HG03097 (cell line): ENCODE measurements at regions not wholly inside any gene's neighbourhood (a gene's known extent, or its start where the extent isn't known, plus 50 kb on each side); places are given as distances from the start of the nearest gene placed in this dataset.

ENCODE experiments used
- ATAC-seq: cut with Tn5 transposase; IDR thresholded peaks from one replicate; pipeline ENCODE4 v1.9.1; 2021; ENCODE audit not compliant: unreplicated experiment, low FRiP score

DNA sequence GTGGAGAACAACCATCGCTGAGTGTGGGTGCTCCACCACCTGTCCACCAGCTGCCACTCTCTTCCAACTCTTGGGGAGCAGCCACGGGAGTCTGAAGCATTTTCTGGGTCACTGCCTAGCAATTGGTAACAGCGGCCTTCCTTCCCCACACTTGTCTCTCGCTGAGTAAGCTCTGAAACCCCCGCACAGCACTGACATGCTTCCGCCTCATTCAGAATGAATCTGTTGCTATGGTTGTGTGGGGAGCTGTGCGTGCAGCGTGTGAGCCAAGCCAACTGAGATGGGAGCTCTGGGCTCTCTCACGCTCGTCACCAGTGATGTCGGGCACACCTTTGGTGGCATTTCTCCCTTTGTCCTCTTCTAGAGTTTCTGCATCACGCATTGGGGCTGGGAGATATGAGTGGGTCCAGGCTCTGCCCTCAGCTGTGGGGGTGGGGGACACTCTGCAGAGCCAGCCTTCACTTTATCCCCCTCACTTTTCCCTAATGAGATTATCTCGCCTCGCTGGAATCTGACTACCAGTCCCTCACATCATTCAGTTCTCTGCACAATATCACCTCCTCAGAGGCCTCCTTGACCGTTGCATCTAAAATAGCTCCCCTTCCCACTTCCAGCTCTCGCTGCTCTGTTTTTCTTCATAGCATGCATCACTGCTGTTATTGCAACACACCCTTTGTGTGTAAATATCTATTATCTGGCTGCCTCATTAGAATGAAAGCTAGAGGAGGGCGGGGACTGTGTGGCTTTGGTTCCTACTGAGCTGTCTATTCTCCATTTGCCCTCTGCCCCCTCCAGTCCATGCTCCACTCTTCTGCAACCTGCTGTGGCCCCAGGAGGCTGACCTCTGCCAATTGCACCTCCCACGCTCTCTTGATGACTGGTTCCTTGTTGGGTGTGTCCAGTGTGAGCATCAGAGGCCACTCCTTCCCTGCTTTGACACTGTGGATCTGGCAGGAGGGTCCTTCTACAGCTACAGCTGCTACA lies 569.9 kb upstream of the CADM1 start:
- ATAC-seq, result no peak

DNA sequence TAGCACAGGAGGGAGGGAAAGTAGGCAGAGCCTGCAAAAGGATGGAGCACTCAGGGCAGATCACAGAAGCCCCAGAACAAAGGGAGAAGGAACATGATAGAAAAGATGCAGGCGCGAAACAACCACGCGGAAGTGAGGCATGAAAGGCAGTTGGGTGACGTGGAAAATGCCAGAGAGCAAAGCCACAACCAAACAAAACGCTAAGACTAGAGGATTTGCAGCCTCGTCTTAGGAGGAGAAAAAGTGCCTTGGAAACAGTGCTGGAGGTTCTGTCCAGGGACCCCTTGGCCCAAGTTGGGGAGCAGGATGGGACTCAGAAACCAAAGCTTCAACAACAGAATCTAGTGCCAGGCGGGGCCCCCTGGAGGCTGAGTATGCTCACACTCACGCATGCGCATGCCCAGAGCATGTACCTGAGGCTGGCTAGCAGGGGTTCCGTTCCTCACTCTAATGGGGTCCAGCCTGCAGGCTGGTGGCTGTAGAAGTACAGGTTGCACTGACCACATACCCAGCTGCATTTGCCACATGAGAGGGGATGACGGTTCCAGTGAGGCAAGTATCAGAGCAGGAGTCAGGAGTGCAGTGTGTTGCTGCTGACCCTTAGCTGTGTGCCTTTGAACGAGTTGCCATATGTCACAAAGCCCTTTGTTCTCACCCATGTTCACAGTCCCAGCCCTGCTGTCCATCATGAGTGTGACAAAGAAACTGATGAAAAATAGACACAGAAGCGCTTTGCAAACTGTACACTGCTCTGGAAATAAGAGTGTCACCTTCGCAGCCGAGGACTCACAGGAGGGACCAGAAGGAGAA lies 568.6 kb upstream of the CADM1 start:
- no peak for ATAC-seq

DNA sequence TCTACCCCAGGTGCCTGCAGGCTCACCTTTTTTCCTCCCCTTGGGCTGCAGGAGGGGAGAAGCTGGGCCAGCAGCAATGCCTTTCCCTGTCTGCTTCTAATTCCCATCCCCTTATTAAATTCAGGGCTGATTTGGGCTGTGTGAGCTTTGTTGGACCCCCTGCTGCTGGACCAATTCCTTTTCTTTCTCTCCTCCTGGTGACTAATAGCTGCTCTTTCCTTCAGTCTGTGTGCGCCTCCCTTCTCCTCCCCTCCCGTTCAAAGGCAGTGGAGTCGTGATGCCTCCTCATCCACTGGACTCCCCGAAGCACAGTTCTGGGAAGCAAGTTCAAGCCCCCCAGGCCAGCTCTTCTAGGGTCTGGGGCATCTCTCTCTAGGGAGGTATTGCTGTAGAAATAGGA lies 567.9 kb upstream of the CADM1 start:
- no peak for ATAC-seq

DNA sequence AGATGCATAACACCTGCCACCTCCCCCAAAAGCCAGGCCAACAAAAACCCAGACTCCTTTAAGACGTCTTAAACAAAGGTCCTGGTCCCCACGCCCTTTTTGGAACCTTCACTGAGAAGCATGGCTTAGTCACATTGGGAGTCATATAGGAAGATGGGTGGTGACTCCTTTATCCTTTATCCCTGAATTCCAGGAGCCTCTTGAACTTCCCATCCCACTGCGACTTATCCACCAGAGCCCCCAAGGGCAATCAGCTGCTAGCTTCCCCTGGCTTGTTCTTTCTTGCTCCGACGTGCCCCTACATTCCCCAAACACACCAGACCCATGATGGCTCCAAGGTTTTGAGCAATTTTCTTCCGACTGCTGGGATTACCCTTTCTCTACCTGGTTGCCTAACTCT lies 567.0 kb upstream of the CADM1 start:
- ATAC-seq, result no peak

DNA sequence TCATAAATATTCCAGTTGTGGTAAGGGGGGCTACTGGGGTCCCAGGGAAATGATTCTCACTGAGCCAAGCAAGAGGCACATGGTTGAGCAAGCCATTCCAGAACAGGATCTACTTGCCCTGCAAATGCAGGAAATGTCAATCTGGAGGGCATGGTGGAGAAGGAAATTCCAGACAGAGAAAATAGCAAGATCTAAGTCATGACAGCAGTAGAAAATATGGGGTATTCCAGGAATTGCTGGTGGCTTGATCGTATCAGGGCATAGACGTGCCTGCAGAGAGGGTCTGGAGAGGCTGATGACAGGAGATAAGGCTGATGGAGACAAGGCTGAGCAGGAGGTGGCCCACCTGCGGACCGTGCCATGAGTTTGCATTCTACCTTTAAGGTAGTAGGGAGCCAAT lies 566.3 kb upstream of the CADM1 start:
- no peak for ATAC-seq

DNA sequence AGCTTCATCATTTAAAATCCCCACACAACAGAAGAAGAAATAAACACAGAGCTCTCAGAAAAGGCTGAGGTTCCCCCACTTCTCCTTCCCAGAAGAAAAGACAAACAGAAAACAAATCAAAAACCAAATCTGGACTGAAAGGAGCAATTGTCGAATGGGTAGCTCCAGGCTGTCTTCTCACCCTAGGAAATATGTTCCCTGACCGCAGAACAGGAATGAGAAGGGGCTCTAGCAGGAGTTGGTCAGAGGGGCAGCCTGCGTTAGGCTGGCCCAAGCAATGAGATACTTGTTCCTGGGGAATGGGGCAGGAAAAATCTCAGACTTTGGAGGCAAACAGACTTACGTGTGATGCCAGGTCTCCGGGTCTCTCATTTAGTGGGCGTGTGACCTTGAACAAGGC lies 562.6 kb upstream of the CADM1 start:
- ATAC-seq, result no peak

DNA sequence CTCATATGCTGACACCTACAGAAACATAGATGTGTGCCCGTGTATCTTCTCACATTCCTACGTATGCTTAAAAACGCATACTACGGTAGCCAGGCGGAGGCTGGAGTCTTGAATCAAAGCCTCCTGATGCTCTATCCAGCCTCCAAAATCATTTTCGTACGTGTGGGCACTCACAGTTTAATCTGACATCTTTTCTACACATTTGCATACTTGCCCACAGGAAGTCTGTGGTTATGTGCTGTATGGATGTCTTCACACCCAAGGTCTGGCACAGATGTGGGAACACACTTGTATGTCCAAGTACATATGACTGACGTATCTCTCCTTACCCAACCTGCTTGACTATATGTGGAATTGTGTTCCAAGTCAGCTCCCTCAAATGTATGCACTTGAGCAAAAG lies 561.8 kb upstream of the CADM1 start:
- ATAC-seq, result no peak

- ATAC-seq, result no peak
These were observed 561.1 kb upstream of the CADM1 start for GRCh38 chr11:116065191-116065895.

DNA sequence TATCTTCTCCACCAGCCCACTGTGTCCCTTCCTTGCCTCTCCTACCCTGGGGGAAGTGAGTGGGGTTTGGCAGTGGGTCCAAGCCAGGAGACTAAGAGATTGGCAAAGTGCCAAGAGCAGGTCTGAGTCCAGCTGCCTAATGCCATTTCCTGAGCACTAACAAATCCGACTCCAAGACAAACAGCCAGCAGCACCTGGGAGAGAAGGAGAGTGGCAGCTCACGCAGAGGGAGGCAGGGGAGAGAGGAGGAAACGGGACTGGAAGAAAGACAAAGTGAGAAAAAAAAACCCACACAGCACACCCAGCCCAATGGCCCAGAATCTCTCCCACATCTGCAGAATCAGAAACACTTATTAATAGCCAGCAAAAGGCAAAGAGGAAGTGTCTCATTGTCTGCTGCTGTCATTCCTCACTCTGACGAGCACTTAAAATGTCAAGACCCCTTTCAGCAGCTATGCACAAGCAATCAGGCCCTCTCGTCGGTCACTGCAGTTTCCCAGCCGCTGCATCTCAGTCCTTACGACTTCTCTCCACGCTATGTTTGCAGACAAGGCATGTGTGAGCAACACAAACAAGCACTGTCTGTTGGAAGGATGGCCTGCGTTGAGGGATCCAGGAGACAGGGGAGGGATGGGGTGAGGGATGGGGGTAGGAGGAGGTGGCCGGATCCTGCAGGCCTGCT lies 558.4 kb upstream of the CADM1 start:
- no peak for ATAC-seq

- ATAC-seq, result no peak
These were observed 557.9 kb upstream of the CADM1 start for GRCh38 chr11:116062129-116062489.

- no peak for ATAC-seq
These were observed 557.1 kb upstream of the CADM1 start for GRCh38 chr11:116061322-116061721.

DNA sequence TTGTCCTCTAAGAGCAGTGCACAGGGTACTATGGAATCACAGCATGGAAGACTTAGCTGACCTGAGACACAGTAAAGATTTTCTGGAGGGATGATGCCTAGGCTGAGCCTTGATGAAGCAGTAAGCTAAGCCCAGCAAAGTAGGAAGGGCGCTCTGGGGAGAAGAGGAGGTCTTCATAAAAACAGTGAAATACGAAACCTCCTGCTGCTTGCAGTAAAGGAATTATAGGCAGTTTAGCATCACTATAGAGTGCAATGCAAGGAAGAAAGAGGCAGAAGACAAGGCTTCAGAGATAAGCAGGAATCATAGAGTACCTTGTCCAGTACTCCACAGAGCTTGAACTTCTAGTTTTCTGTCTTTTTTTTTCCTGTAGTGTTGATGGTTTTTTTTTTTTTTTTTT lies 555.7 kb upstream of the CADM1 start:
- ATAC-seq, result no peak

- no peak for ATAC-seq
These were observed 552.8 kb upstream of the CADM1 start for GRCh38 chr11:116057000-116057399.

DNA sequence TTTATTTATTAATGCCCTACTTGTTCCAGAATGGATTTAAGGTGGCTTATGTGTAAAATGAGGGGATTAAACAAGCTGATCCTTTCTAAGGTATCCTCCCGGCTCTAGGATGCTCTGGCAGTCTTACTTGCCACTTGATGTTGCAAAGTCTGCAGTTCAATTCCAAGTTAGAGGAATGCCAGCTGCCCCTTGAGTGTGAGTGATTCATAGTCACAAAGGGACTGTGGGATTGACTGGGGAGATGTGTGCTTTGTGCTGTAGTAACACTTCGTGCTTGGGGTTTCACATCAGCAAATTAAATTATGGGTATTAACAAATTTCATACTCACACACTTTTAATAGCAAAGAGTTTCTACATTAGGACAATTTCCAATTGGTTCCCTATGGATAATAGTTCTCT lies 550.8 kb upstream of the CADM1 start:
- no peak for ATAC-seq

DNA sequence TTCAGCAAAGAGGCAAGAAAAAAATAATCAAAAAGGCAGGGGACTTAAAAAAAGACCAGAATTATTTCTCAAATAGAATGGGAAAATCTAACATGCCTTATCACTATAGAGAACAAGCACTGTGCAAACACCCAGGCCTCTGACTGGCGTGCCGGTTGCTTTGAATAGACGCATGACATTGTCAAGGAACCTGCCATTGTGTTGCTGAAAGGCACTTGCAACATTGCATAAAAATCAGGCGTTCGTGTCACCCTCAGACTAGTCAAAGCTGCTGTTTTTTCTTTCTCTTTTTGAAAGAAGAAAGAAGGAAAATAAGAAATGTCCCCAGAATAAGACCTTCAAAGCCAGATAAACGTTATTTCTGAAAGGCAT lies 549.3 kb upstream of the CADM1 start:
- ATAC-seq, result no peak

DNA sequence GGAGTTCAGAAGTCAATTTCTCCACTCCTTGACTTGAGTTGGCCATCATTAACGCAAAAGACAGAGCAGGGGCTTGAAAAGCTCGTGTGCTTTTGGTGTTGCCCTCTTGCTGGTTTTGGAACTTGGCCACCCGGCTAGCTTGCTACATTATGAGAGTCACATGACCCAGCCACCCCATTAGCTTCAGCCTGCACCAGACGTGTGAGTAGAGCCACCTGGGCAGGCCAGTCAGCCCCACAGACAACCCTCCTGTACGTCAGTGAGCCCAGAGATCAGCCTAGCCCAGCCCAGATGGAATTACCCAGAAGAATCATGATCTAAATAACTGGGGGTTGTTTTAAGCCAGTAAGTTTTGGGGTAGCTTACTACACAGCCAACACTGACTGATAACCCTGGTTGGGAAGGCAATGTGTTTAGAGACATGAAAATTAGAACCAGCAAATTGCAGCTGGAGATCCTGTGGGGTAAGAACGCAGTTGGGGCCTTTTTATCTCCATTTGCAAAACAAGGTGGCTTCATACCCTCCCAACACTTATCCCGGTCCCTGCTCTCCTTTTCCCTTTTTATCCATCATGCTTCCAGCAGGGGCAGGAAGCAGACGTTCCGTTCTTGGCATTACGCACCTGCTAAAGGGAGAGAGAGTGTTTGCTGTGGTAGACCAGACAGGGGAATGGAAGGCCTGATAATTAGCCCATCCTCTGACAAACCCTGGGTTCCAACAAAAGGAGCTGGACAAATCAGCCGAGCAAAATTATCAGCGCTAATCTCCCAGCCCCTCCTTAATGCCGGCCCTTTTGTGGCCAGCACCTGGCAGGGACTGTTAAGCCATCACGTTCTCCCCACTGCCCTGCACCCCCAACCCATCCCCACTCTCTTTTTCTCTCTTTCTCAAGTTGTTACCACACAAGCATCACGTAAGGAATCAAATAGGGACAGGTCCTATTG lies 548.7 kb upstream of the CADM1 start:
- no peak for ATAC-seq

GRCh38 chr11:116051494-116051893 lies 547.3 kb upstream of the CADM1 start:
- ATAC-seq, result no peak

DNA sequence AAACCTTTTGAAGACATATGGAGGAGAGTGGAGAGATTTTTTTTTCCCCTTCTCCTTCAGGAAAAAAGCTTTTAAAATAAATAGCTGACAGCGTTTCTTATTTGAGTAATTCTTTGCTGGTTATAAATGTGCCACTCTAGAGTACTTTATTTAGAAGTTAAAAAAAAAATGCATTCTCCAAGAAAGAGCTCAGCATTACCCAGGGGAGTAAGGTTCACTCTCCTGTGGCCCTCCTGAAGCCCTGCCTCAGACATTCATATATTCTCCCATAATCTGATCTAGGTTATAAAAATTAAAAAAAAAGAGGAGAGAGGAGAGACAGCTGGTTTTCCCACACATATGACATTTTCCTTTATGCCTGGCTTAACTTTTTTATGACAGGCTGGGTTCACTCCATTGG lies 545.2 kb upstream of the CADM1 start:
- ATAC-seq, result no peak

DNA sequence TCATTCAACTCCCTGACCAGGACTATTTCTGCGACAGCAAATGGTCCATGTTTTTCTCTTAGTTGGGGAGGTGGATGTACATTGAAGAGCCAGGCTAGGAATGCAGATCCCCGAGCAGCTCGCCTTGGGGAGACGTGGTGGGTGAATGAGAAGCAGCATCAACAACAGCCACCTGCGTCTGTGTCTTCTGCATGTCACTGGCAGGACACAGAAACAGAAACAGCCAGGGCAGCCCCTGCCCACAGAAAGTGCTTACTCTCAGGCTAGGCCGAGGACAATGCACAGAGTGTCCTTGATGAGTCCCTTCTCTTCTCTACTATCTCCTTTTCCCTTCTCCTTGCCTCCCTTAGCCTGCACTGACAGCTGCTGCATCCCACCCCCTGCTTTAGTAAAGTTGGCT lies 541.9 kb upstream of the CADM1 start:
- ATAC-seq, result no peak

DNA sequence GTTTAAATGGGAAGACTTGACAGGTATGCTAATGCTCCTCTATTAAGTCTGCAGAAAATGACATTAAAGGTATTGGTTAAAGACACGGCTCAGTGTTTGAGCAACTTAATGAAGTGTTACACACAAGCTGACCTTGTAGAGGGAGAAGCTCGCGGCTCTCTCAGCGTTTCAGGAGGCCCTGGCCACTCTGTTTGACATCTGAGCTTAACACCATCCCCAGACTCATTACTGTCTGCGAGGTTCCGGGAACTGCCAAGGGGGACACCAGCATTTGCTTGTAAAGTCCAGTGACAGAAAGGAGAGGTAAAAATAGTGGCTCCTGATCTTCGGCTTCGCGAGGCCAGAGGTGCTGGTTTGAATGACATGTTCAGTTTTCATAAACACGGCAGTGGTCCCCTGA lies 540.7 kb upstream of the CADM1 start:
- ATAC-seq, result no peak
